ENCODE measurements at regions not wholly inside any gene's neighbourhood (a gene's known extent, or its start where the extent isn't known, plus 50 kb on each side); places are given as distances from the start of the nearest gene placed in this dataset.

DNA sequence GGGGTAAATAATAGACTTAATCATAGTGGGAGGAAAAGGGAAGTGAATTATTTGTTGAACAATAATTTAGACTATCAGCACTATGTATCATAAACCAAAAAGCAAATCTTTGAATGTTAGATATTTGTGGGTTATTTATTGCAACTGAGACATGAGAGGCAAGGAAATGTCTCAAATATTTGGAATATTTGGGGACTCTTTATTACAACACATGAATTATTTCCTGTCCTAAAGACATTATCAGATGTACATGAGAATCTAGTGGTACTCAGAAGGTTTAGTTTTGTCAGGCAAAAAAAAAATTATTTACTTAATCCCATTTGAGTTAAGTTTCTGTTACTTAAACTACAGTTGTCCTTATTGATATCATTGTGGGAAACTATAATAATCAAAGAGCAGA lies 91.1 kb downstream of the TLR4 start:
- TF ChIP-seq, protein P1, sequence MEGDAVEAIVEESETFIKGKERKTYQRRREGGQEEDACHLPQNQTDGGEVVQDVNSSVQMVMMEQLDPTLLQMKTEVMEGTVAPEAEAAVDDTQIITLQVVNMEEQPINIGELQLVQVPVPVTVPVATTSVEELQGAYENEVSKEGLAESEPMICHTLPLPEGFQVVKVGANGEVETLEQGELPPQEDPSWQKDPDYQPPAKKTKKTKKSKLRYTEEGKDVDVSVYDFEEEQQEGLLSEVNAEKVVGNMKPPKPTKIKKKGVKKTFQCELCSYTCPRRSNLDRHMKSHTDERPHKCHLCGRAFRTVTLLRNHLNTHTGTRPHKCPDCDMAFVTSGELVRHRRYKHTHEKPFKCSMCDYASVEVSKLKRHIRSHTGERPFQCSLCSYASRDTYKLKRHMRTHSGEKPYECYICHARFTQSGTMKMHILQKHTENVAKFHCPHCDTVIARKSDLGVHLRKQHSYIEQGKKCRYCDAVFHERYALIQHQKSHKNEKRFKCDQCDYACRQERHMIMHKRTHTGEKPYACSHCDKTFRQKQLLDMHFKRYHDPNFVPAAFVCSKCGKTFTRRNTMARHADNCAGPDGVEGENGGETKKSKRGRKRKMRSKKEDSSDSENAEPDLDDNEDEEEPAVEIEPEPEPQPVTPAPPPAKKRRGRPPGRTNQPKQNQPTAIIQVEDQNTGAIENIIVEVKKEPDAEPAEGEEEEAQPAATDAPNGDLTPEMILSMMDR (conservative IDR thresholded peaks at IDR 0.05 in 1 of 2, IDR thresholded peaks at IDR 0.05 in 1 of 2; ENCODE audit: low read depth in 1 of 2, low read length in 2 of 2), result no peak
- TF ChIP-seq EZH2 (IDR thresholded peaks at IDR 0.05; ENCODE audit: low read length, missing control alignments), result no peak
